Esophagus squamous epithelium (tissue), 5 donors: ENCODE measurements at regions not wholly inside any gene's neighbourhood (a gene's known extent, or its start where the extent isn't known, plus 50 kb on each side); places are given as distances from the start of the nearest gene placed in this dataset.

Source experiments
- DNase-seq: peaks from one replicate; lab custom pipeline; 2025; lab: John Stamatoyannopoulos, UW
- H3K27ac ChIP-seq, 4 donors: fragments of 200-600 bp; sonication (generic); one replicate each; pipeline ENCODE4 v1.5.1; 2016 to 2019; ENCODE audit warnings: mild to moderate bottlenecking in 1 of 4
- H3K27me3 ChIP-seq, 4 donors: fragments of 200-600 bp; sonication (generic); 1 replicate in 3 of 4; 2 replicates in 1 of 4; pipeline versions ENCODE4 v1.5.1 to v1.6.0; 2017 to 2021; ENCODE audit warnings: antibody characterized with exemption in 1 of 4
- H3K36me3 ChIP-seq, 3 donors: fragments of 200-600 bp; sonication (generic); one replicate each; pipeline ENCODE4 v1.5.1; 2016 to 2019
- H3K4me1 ChIP-seq, 3 donors: fragments of 200-600 bp; sonication (generic); one replicate each; pipeline ENCODE4 v1.5.1; 2017 to 2019
- H3K4me3 ChIP-seq, 4 donors: fragments of 200-600 bp; sonication (generic); 1 replicate in 3 of 4; 2 replicates in 1 of 4; pipeline ENCODE4 v1.5.1; 2016 to 2019; ENCODE audit warnings: mild to moderate bottlenecking in 2 of 4, moderate library complexity in 1 of 4
- H3K9me3 ChIP-seq, 3 donors: fragments of 200-600 bp; sonication (generic); one replicate each; pipeline ENCODE4 v1.5.1; 2016 to 2019
- CTCF ChIP-seq, 6 experiments: fragments of 450-650 bp in 4 of 6; fragments of 200-600 bp in 2 of 6; sonication (generic) in 2 of 6; IDR thresholded peaks; one replicate each; pipeline ENCODE4 v1.5.1; 2016 to 2019; ENCODE audit warnings: antibody characterized with exemption in 6 of 6, mild to moderate bottlenecking in 4 of 6, moderate library complexity in 4 of 6
- POLR2A ChIP-seq, 4 donors: fragments of 450-650 bp; IDR thresholded peaks; one replicate each; pipeline ENCODE4 v1.6.1; 2017; ENCODE audit warnings: antibody characterized with exemption in 4 of 4, mild to moderate bottlenecking in 4 of 4, moderate library complexity in 3 of 4
- WGBS, 2 donors: methylation state at CpG; one replicate each; pipeline ENCODE4 v1.1.5; 2018; 5-methylcytosine and 5-hydroxymethylcytosine counted together
- intact Hi-C: fragments of 100-400 bp; cut with DNase I; formaldehyde crosslinking; loops from one replicate; pipeline ENCODE4 v1.15.0; 2022
- donor health status: DM: yes; HTN: yes; CAD: no.

GRCh38 chr13:112177450-112178288 is 110.7 kb downstream of the SOX1 start:
- TF ChIP-seq POLR2A (IDR thresholded peaks at IDR 0.05) (no peak), CTCF (IDR thresholded peaks at IDR 0.05) (no peak)
- intact Hi-C loops, result no loop called here
- WGBS, 2 donors, result 56 to 61% methylated on average over 11 to 12 of the region's 12 CpGs
- Histone ChIP-seq H3K27ac (no peak overlapping the region), H3K4me1 (no peaks in the 10 kb centered on the region), H3K27me3 (peaks cover 0 to 15% (median 0%) of the 10 kb centered on the region in 4 donors), H3K36me3 (no peaks in the 10 kb centered on the region), H3K9me3 (no peaks in the 10 kb centered on the region), H3K4me3 (no peak overlapping the region)
- no peak for DNase-seq

- Histone ChIP-seq H3K36me3 (no peaks in the 10 kb centered on the region), H3K27ac (no peak overlapping the region), H3K9me3 (no peaks in the 10 kb centered on the region), H3K4me3 (no peak overlapping the region), H3K27me3 (peaks cover 0 to 15% (median 0%) of the 10 kb centered on the region in 4 donors), H3K4me1 (no peaks in the 10 kb centered on the region)
- intact Hi-C loops, result no loop called here
- DNase-seq, result no peak
- TF ChIP-seq POLR2A (IDR thresholded peaks at IDR 0.05) (no peak), CTCF (IDR thresholded peaks at IDR 0.05) (no peak)
- WGBS, 2 donors, result 61 to 100% methylated on average over 2 to 3 of the region's 5 CpGs
Observed at GRCh38 chr13:112178769-112179168, 111.8 kb downstream of the SOX1 start.

- Histone ChIP-seq H3K27me3 (peaks cover 0 to 15% (median 0%) of the 10 kb centered on the region in 4 donors), H3K4me1 (no peaks in the 10 kb centered on the region), H3K27ac (no peak overlapping the region), H3K9me3 (no peaks in the 10 kb centered on the region), H3K4me3 (no peak overlapping the region), H3K36me3 (no peaks in the 10 kb centered on the region)
- no peak for DNase-seq
- intact Hi-C loops, result no loop called here
- TF ChIP-seq POLR2A (IDR thresholded peaks at IDR 0.05) (no peak), CTCF (IDR thresholded peaks at IDR 0.05) (no peak)
- 78 to 86% methylated on average over 4 to 9 of the region's 9 CpGs for WGBS, 2 donors
Observed at GRCh38 chr13:112179421-112179820, 112.5 kb downstream of the SOX1 start.

GRCh38 chr13:112179995-112180394 is 113.0 kb downstream of the SOX1 start:
- 75 to 84% methylated on average over 11 to 12 of the region's 12 CpGs for WGBS, 2 donors
- intact Hi-C loops, result no loop called here

More at GRCh38 chr13:112179995-112180394, 113.0 kb downstream of the SOX1 start:
- H3K36me3 ChIP-seq, result no peaks in the 10 kb centered on the region
- no peak for TF ChIP-seq CTCF (IDR thresholded peaks at IDR 0.05)
- no peak for DNase-seq
- H3K4me3 ChIP-seq, result no peak overlapping the region
- no peak overlapping the region for H3K27ac ChIP-seq
- H3K27me3 ChIP-seq, result peaks cover 0 to 15% (median 0%) of the 10 kb centered on the region in 4 donors
- H3K9me3 ChIP-seq, result no peaks in the 10 kb centered on the region
- no peaks in the 10 kb centered on the region for H3K4me1 ChIP-seq
